WTC11 (cell line): ENCODE measurements at regions not wholly inside any gene's neighbourhood (a gene's known extent, or its start where the extent isn't known, plus 50 kb on each side); places are given as distances from the start of the nearest gene placed in this dataset.

Experiments used
- CREB1 ChIP-seq: sonication (generic); formaldehyde crosslinking; IDR thresholded peaks from 2 replicates; pipeline ENCODE4 v1.8.0; 2023; ENCODE audit warnings: mild to moderate bottlenecking, missing genetic modification reagents
- CREM ChIP-seq: sonication (generic); formaldehyde crosslinking; IDR thresholded peaks from 2 replicates; pipeline ENCODE4 v1.8.1; 2022; ENCODE audit warnings: mild to moderate bottlenecking, missing genetic modification reagents, moderate library complexity
- FOXJ3 ChIP-seq: sonication (generic); formaldehyde crosslinking; IDR thresholded peaks from 2 replicates; pipeline ENCODE4 v1.9.0; 2021; ENCODE audit warnings: missing genetic modification reagents, mild to moderate bottlenecking, borderline replicate concordance
- MYBL2 ChIP-seq: sonication (generic); formaldehyde crosslinking; IDR thresholded peaks from 2 replicates; pipeline ENCODE4 v1.8.1; 2023; ENCODE audit warnings: mild to moderate bottlenecking, moderate library complexity, missing genetic modification reagents
- NFE2L1 ChIP-seq: sonication (generic); formaldehyde crosslinking; IDR thresholded peaks from 2 replicates; pipeline ENCODE4 v1.8.1; 2023; ENCODE audit warnings: missing genetic modification reagents
- SMAD3 ChIP-seq: sonication (generic); formaldehyde crosslinking; IDR thresholded peaks from 2 replicates; pipeline ENCODE4 v1.8.0; 2022; ENCODE audit warnings: missing genetic modification reagents, mild to moderate bottlenecking, borderline replicate concordance
- TCF7 ChIP-seq: sonication (generic); formaldehyde crosslinking; IDR thresholded peaks from 2 replicates; pipeline ENCODE4 v1.8.0; 2022; ENCODE audit warnings: mild to moderate bottlenecking, low read depth, missing genetic modification reagents, moderate library complexity
- TF ChIP-seq, protein P1 (sequence below): fragments of 200-600 bp; IDR thresholded peaks from 2 replicates; pipeline ENCODE4 v1.8.0; 2022; ENCODE audit warnings: antibody characterized with exemption
- TF ChIP-seq, protein P2 (sequence below): sonication (generic); formaldehyde crosslinking; IDR thresholded peaks from 2 replicates; pipeline ENCODE4 v1.8.1; 2023; ENCODE audit warnings: mild to moderate bottlenecking, missing genetic modification reagents, moderate library complexity
- TF ChIP-seq, protein P3 (sequence below): sonication (generic); formaldehyde crosslinking; IDR thresholded peaks from 2 replicates; pipeline ENCODE4 v1.8.0; 2022; ENCODE audit warnings: mild to moderate bottlenecking, missing genetic modification reagents

GRCh38 chr14:39722547-39723273, 290.5 kb upstream of the FBXO33 start:
- TF ChIP-seq CREM (no peak), FOXJ3 (CRISPR knock-in tag) (no peak), NFE2L1 (CRISPR knock-in tag) (no peak), SMAD3 (CRISPR knock-in tag) (no peak), TCF7 (no peak), CREB1 (CRISPR knock-in tag) (no peak), MYBL2 (CRISPR knock-in tag) (no peak)
- TF ChIP-seq, protein P1, sequence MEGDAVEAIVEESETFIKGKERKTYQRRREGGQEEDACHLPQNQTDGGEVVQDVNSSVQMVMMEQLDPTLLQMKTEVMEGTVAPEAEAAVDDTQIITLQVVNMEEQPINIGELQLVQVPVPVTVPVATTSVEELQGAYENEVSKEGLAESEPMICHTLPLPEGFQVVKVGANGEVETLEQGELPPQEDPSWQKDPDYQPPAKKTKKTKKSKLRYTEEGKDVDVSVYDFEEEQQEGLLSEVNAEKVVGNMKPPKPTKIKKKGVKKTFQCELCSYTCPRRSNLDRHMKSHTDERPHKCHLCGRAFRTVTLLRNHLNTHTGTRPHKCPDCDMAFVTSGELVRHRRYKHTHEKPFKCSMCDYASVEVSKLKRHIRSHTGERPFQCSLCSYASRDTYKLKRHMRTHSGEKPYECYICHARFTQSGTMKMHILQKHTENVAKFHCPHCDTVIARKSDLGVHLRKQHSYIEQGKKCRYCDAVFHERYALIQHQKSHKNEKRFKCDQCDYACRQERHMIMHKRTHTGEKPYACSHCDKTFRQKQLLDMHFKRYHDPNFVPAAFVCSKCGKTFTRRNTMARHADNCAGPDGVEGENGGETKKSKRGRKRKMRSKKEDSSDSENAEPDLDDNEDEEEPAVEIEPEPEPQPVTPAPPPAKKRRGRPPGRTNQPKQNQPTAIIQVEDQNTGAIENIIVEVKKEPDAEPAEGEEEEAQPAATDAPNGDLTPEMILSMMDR: no peak
- TF ChIP-seq, protein P2, sequence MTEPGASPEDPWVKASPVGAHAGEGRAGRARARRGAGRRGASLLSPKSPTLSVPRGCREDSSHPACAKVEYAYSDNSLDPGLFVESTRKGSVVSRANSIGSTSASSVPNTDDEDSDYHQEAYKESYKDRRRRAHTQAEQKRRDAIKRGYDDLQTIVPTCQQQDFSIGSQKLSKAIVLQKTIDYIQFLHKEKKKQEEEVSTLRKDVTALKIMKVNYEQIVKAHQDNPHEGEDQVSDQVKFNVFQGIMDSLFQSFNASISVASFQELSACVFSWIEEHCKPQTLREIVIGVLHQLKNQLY (CRISPR knock-in tag): no peak
- TF ChIP-seq, protein P3, sequence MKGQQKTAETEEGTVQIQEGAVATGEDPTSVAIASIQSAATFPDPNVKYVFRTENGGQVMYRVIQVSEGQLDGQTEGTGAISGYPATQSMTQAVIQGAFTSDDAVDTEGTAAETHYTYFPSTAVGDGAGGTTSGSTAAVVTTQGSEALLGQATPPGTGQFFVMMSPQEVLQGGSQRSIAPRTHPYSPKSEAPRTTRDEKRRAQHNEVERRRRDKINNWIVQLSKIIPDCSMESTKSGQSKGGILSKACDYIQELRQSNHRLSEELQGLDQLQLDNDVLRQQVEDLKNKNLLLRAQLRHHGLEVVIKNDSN (CRISPR knock-in tag): no peak
